ENCODE measurements at regions not wholly inside any gene's neighbourhood (a gene's known extent, or its start where the extent isn't known, plus 50 kb on each side); places are given as distances from the start of the nearest gene placed in this dataset.

- H3K27me3 ChIP-seq (ENCODE audit: control insufficient read depth, insufficient read depth, low read length), result peaks cover 3% of the 10 kb centered on the region
- no peak for TF ChIP-seq SIN3A (IDR thresholded peaks at IDR 0.05; ENCODE audit: borderline replicate concordance, insufficient read depth, low read depth, low read length)
- no peak for TF ChIP-seq TCF7L2 (IDR thresholded peaks at IDR 0.05; ENCODE audit: low read depth, low read length)
- no peak for TF ChIP-seq POLR2AphosphoS5 (IDR thresholded peaks at IDR 0.05; ENCODE audit: low read depth, low read length)
- no peak for TF ChIP-seq REST (IDR thresholded peaks at IDR 0.05; ENCODE audit: insufficient read depth in 1 of 2, low read depth in 2 of 2, low read length in 1 of 2)
- TF ChIP-seq CTCF (IDR thresholded peaks at IDR 0.05), result no peak
- H3K4me1 ChIP-seq (ENCODE audit: control insufficient read depth, insufficient read depth, low read length), result no peaks in the 10 kb centered on the region
- POLR2A ChIA-PET, result no interaction called here
- no peak overlapping the region for H3K4me3 ChIP-seq (ENCODE audit: low read depth in 2 of 2, low read length in 2 of 2)
- H3K36me3 ChIP-seq (ENCODE audit: control insufficient read depth, insufficient read depth, low read length), result no peaks in the 10 kb centered on the region
- in situ Hi-C loops (cut with HindIII; ENCODE audit: low pct_unique_long_range_greater_than_20kb, low sequenced_read_pairs) (no loop called here), intact Hi-C loops (cut with micrococcal nuclease; ENCODE audit: unreplicated experiment) (no loop called here)
- H3K27ac ChIP-seq (ENCODE audit: low read length), result no peak overlapping the region
- BruUV-seq (replicated peaks), result no TSS peak
- DNase-seq (ENCODE audit: low read depth, low spot score), result no peak
- no peaks in the 10 kb centered on the region for H3K9me3 ChIP-seq (ENCODE audit: control insufficient read depth, insufficient read depth, low read depth, low read length)
- CTCF ChIA-PET, result no interaction called here
- no peak for ATAC-seq
Measured at GRCh38 chr2:174692256-174692919, 71.9 kb downstream of the CHRNA1 start.

- TF ChIP-seq POLR2AphosphoS5 (IDR thresholded peaks at IDR 0.05; ENCODE audit: low read depth, low read length) (no peak), REST (IDR thresholded peaks at IDR 0.05; ENCODE audit: insufficient read depth in 1 of 2, low read depth in 2 of 2, low read length in 1 of 2) (no peak), TCF7L2 (IDR thresholded peaks at IDR 0.05; ENCODE audit: low read depth, low read length) (no peak), CTCF (IDR thresholded peaks at IDR 0.05) (no peak)
- Histone ChIP-seq H3K36me3 (ENCODE audit: control insufficient read depth, insufficient read depth, low read length) (no peaks in the 10 kb centered on the region), H3K27me3 (ENCODE audit: control insufficient read depth, insufficient read depth, low read length) (peaks cover 6% of the 10 kb centered on the region), H3K27ac (ENCODE audit: low read length) (no peak overlapping the region), H3K4me3 (ENCODE audit: low read depth in 2 of 2, low read length in 2 of 2) (no peak overlapping the region), H3K9me3 (ENCODE audit: control insufficient read depth, insufficient read depth, low read depth, low read length) (no peaks in the 10 kb centered on the region), H3K4me1 (ENCODE audit: control insufficient read depth, insufficient read depth, low read length) (no peaks in the 10 kb centered on the region)
- ChIA-PET CTCF (no interaction called here), POLR2A (no interaction called here)
- DNase-seq (ENCODE audit: low read depth, low spot score), result no peak
- no peak for ATAC-seq
- in situ Hi-C loops (cut with HindIII; ENCODE audit: low pct_unique_long_range_greater_than_20kb, low sequenced_read_pairs) (no loop called here), intact Hi-C loops (cut with micrococcal nuclease; ENCODE audit: unreplicated experiment) (no loop called here)
- BruUV-seq (replicated peaks), result no TSS peak
Measured at GRCh38 chr2:174691201-174691779, 73.0 kb downstream of the CHRNA1 start.
